ENCODE measurements at regions not wholly inside any gene's neighbourhood (a gene's known extent, or its start where the extent isn't known, plus 50 kb on each side); places are given as distances from the start of the nearest gene placed in this dataset.
"Not testable (repeated sequence)": the region's sequence is repeated elsewhere in the genome, so short reads cannot be mapped to it uniquely, and the experiment has no call there.

DNA sequence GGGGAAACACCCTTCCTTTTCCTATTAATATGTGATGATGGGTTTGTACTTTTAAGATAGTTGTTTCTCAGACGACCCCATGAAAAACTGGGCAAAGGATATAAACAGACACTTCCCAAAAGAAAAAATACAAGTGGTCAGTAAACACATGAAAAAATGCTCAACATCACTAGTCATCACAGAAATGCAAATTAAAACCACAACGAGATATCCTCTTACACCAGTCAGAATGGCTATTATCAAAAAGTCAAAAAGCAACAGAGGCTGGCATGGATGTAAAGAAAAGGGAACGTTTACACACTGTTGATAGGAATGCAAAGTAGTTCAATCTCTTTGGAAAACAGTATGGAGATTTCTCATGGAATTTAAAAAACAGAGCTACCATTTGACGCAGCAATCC, 111.4 kb upstream of the ZEB1 start:
- H3K27me3 ChIP-seq (ENCODE audit: insufficient read depth, low read depth, severe bottlenecking) = no peaks in the 10 kb centered on the region
- no peaks in the 10 kb centered on the region for H3K36me3 ChIP-seq
- no peak overlapping the region for H3K4me3 ChIP-seq (ENCODE audit: low read depth, low read length)
- TF ChIP-seq, protein P1, sequence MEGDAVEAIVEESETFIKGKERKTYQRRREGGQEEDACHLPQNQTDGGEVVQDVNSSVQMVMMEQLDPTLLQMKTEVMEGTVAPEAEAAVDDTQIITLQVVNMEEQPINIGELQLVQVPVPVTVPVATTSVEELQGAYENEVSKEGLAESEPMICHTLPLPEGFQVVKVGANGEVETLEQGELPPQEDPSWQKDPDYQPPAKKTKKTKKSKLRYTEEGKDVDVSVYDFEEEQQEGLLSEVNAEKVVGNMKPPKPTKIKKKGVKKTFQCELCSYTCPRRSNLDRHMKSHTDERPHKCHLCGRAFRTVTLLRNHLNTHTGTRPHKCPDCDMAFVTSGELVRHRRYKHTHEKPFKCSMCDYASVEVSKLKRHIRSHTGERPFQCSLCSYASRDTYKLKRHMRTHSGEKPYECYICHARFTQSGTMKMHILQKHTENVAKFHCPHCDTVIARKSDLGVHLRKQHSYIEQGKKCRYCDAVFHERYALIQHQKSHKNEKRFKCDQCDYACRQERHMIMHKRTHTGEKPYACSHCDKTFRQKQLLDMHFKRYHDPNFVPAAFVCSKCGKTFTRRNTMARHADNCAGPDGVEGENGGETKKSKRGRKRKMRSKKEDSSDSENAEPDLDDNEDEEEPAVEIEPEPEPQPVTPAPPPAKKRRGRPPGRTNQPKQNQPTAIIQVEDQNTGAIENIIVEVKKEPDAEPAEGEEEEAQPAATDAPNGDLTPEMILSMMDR (IDR thresholded peaks at IDR 0.05; ENCODE audit: low read depth, low read length) = no peak
- no peaks in the 10 kb centered on the region for H3K9me3 ChIP-seq (ENCODE audit: severe bottlenecking)
- no peak for DNase-seq
- no peak overlapping the region for H3K27ac ChIP-seq

GRCh38 chr10:31209478-31209877, 109.5 kb upstream of the ZEB1 start:
- H3K36me3 ChIP-seq = no peaks in the 10 kb centered on the region
- DNase-seq = no peak
- TF ChIP-seq, protein P1 (IDR thresholded peaks at IDR 0.05; ENCODE audit: low read depth, low read length) = no peak
- H3K27me3 ChIP-seq (ENCODE audit: insufficient read depth, low read depth, severe bottlenecking) = no peaks in the 10 kb centered on the region
- no peak overlapping the region for H3K4me3 ChIP-seq (ENCODE audit: low read depth, low read length)
- H3K9me3 ChIP-seq (ENCODE audit: severe bottlenecking) = no peaks in the 10 kb centered on the region
- H3K27ac ChIP-seq = no peak overlapping the region

GRCh38 chr10:31210190-31210589, 108.8 kb upstream of the ZEB1 start:
- H3K27me3 ChIP-seq (ENCODE audit: insufficient read depth, low read depth, severe bottlenecking) = no peaks in the 10 kb centered on the region
- TF ChIP-seq, protein P1 (IDR thresholded peaks at IDR 0.05; ENCODE audit: low read depth, low read length) = no peak

GRCh38 chr10:31213959-31214358, 105.1 kb upstream of the ZEB1 start:
- DNase-seq = no peak
- TF ChIP-seq, protein P1 (IDR thresholded peaks at IDR 0.05; ENCODE audit: low read depth, low read length) = no peak
- no peak overlapping the region for H3K27ac ChIP-seq
- H3K36me3 ChIP-seq = no peaks in the 10 kb centered on the region
- no peak overlapping the region for H3K4me3 ChIP-seq (ENCODE audit: low read depth, low read length)
- H3K27me3 ChIP-seq (ENCODE audit: insufficient read depth, low read depth, severe bottlenecking) = no peaks in the 10 kb centered on the region
- H3K9me3 ChIP-seq (ENCODE audit: severe bottlenecking) = no peaks in the 10 kb centered on the region

More at GRCh38 chr10:31210190-31210589, 108.8 kb upstream of the ZEB1 start:
- Histone ChIP-seq H3K9me3 (ENCODE audit: severe bottlenecking) (no peaks in the 10 kb centered on the region), H3K27ac (no peak overlapping the region), H3K4me3 (ENCODE audit: low read depth, low read length) (no peak overlapping the region), H3K36me3 (no peaks in the 10 kb centered on the region)
- no peak for DNase-seq

- TF ChIP-seq, protein P1 (IDR thresholded peaks at IDR 0.05; ENCODE audit: low read depth, low read length) = no peak
- no peak overlapping the region for H3K27ac ChIP-seq
- no peaks in the 10 kb centered on the region for H3K36me3 ChIP-seq
- no peak overlapping the region for H3K4me3 ChIP-seq (ENCODE audit: low read depth, low read length)
- no peaks in the 10 kb centered on the region for H3K27me3 ChIP-seq (ENCODE audit: insufficient read depth, low read depth, severe bottlenecking)
- H3K9me3 ChIP-seq (ENCODE audit: severe bottlenecking) = no peaks in the 10 kb centered on the region
- DNase-seq = no peak
Measured at GRCh38 chr10:31215052-31215451, 104.0 kb upstream of the ZEB1 start.

DNA sequence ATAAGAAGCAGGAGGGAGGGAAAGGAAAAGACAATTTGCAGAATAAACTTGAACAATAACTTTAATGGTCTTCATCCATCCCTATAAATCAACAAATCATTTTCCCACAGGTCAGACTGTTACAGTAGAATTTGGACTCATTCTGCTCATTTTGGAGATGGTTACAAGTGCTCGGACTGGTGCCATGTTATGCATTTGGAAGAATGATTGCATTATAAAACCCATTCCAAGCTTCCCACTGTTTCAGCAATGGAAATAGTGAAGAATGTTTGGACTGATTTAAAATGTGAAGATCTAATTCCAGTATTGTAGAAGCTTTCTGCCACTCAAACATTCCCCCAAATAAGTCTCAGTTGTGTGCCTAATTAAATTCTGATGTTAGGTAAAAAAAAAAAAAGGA, 99.7 kb upstream of the ZEB1 start:
- Histone ChIP-seq H3K9me3 (ENCODE audit: severe bottlenecking) (no peaks in the 10 kb centered on the region), H3K27ac (no peak overlapping the region), H3K27me3 (ENCODE audit: insufficient read depth, low read depth, severe bottlenecking) (no peaks in the 10 kb centered on the region), H3K4me3 (ENCODE audit: low read depth, low read length) (no peak overlapping the region), H3K36me3 (no peaks in the 10 kb centered on the region)
- TF ChIP-seq, protein P1 (IDR thresholded peaks at IDR 0.05; ENCODE audit: low read depth, low read length) = no peak
- DNase-seq = no peak

DNA sequence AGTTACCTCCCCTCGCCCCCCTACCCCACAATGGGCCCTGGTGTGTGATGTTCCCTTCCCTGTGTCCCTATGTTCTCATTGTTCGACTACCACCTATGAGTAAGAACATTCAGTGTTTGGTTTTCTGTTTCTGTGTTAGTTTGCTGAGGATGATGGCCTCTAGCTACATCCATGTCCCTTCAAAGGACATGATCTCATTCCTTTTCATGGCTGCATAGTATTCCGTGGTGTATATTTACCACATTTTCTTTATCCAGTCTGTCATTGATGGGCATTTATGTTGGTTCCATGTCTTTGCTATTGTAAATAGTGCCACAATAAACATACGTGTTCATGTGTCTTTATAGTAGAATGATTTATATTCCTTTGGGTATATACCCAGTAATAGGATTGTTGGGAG, 90.2 kb upstream of the ZEB1 start:
- not testable (repeated sequence) for H3K36me3 ChIP-seq; DNase-seq; H3K9me3 ChIP-seq (ENCODE audit: severe bottlenecking); H3K4me3 ChIP-seq (ENCODE audit: low read depth, low read length); H3K27ac ChIP-seq; H3K27me3 ChIP-seq (ENCODE audit: insufficient read depth, low read depth, severe bottlenecking)

All from WERI-Rb-1 (cell line).